Colonic mucosa (tissue), 4 donors: ENCODE measurements at regions not wholly inside any gene's neighbourhood (a gene's known extent, or its start where the extent isn't known, plus 50 kb on each side); places are given as distances from the start of the nearest gene placed in this dataset.

ENCODE experiments used
- DNase-seq: peaks from one replicate; pipeline ENCODE4 v3.0.0-alpha.2; 2020
- H3K27ac ChIP-seq: fragments of 200-600 bp; one replicate; pipeline ENCODE4 v1.8.0; 2021
- H3K27me3 ChIP-seq: fragments of 200-600 bp; one replicate; pipeline ENCODE4 v1.8.0; 2021
- H3K36me3 ChIP-seq: fragments of 200-600 bp; one replicate; pipeline ENCODE4 v1.8.0; 2021
- H3K4me1 ChIP-seq: fragments of 200-600 bp; one replicate; pipeline ENCODE4 v1.8.0; 2021; ENCODE audit warnings: mild to moderate bottlenecking
- H3K4me3 ChIP-seq: fragments of 200-600 bp; one replicate; pipeline ENCODE4 v1.8.0; 2021
- H3K9ac ChIP-seq, 2 donors: one replicate each; pipeline ENCODE4 v1.7.0; 2013; ENCODE audit warnings: control low read depth in 2 of 2, low read depth in 2 of 2, low read length in 2 of 2
- H3K9me3 ChIP-seq: fragments of 200-600 bp; one replicate; pipeline ENCODE4 v1.8.0; 2021
- intact Hi-C: fragments of 100-400 bp; cut with DNase I; formaldehyde crosslinking; loops from one replicate; pipeline ENCODE4 v1.14.1; 2022
- TF ChIP-seq, protein P1 (sequence below): fragments of 200-600 bp; IDR thresholded peaks from one replicate; pipeline ENCODE4 v1.8.0; 2022; ENCODE audit warnings: antibody characterized with exemption, mild to moderate bottlenecking
- donor health status: healthy.
- donor health status: DM: no; HTN: no; CAD: no.
- donor health status: DM: no; HTN: no; CAD: no.

DNA sequence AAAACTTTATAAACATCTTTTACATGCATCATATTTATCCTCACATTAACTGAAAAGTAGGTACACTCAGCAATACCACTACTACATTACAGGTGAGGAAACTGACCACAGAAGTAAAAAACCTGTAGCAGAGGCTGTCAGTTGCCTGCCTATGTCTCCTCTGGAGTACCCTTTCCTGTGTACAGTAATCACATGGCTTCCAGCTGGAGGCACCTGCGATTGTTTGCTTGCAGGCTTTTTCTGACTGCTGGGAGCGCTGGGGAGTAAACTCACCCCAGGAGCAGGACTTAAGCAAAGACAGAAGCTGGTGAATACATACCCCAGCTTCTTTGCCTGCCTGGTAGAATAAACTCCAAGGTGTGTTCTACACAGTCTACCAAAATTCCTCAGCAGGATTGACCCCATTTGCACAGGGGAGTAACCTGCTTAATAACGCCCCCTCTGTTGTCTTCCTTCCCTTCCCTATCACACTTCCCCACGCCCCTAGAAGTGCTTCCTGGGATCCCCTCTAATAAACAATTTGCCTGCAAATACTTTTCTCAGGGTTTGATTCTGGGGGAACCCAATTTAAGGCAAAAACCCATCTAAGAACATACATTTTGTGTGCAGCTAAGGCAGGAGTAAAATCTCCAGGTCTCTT is 138.9 kb downstream of the PTH2R start:
- intact Hi-C loops: no loop called here
- TF ChIP-seq, protein P1, sequence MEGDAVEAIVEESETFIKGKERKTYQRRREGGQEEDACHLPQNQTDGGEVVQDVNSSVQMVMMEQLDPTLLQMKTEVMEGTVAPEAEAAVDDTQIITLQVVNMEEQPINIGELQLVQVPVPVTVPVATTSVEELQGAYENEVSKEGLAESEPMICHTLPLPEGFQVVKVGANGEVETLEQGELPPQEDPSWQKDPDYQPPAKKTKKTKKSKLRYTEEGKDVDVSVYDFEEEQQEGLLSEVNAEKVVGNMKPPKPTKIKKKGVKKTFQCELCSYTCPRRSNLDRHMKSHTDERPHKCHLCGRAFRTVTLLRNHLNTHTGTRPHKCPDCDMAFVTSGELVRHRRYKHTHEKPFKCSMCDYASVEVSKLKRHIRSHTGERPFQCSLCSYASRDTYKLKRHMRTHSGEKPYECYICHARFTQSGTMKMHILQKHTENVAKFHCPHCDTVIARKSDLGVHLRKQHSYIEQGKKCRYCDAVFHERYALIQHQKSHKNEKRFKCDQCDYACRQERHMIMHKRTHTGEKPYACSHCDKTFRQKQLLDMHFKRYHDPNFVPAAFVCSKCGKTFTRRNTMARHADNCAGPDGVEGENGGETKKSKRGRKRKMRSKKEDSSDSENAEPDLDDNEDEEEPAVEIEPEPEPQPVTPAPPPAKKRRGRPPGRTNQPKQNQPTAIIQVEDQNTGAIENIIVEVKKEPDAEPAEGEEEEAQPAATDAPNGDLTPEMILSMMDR: no peak
- Histone ChIP-seq H3K9me3 (no peaks in the 10 kb centered on the region), H3K27ac (no peak overlapping the region), H3K4me1 (no peaks in the 10 kb centered on the region), H3K36me3 (no peaks in the 10 kb centered on the region), H3K9ac (no peak overlapping the region), H3K4me3 (no peak overlapping the region), H3K27me3 (no peaks in the 10 kb centered on the region)
- DNase-seq: peak; percentile 43

DNA sequence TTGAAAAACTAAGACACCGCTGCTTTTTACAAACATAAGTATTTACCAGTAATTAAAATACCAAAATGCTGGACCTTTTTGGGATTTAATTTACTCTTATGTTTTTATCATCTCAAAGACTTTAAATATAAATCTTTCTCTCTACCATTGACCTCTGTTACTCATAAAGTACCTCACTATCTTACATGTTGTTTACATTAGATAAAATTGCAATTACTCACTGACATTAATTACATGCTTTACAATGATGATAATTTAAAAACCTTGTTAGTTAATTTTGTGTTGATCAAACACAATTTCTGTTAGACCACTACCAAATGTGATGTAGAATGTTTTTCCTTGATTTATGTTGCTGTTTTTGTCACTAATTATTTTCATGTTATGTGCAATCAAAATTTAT is 139.5 kb downstream of the PTH2R start:
- no peak overlapping the region for H3K27ac ChIP-seq
- H3K4me3 ChIP-seq: no peak overlapping the region
- H3K36me3 ChIP-seq: no peaks in the 10 kb centered on the region
- H3K9me3 ChIP-seq: no peaks in the 10 kb centered on the region
- TF ChIP-seq, protein P1: no peak
- no peak for DNase-seq
- no peaks in the 10 kb centered on the region for H3K4me1 ChIP-seq
- H3K27me3 ChIP-seq: no peaks in the 10 kb centered on the region
- H3K9ac ChIP-seq: no peak overlapping the region
- intact Hi-C loops: no loop called here

DNA sequence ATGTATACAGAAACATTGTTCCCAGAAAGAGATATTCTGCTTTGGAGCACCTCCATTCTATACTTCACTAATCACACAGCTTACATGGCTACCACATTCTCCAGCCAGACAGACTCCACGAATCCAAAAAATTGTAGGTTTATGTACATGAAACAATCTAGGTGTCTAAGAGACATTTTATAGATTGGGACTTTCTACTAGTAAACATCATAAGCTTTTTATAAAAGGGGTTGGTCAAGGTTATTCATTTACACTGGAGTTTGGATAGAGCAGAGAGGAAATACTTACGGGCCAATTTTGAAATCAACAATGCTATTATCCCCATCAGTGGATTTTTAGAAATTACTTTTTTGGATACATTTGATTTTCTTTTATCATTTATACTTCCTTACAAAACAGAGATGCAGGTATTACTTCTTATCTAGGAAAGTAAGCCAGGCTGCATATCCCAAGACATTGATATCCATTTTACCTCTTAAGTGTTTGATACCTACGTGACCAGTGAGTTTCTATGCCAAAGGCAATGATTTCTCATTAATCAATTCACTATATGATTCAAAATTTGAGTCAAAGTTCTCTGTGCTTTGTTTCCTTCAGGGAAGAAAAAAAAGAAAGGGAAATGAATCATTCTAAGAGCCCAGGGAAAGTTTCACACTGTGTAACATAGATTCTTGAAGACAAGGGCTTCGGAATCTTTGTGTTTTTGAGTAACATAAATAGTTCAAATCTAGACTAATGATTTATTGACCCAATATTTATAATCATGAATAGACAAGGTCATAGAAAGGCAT is 140.5 kb downstream of the PTH2R start:
- no peak for DNase-seq
- no peaks in the 10 kb centered on the region for H3K27me3 ChIP-seq
- intact Hi-C loops: no loop called here
- H3K9me3 ChIP-seq: no peaks in the 10 kb centered on the region
- no peak overlapping the region for H3K9ac ChIP-seq
- no peaks in the 10 kb centered on the region for H3K36me3 ChIP-seq
- no peak overlapping the region for H3K27ac ChIP-seq
- TF ChIP-seq, protein P1: no peak
- no peaks in the 10 kb centered on the region for H3K4me1 ChIP-seq
- no peak overlapping the region for H3K4me3 ChIP-seq

DNA sequence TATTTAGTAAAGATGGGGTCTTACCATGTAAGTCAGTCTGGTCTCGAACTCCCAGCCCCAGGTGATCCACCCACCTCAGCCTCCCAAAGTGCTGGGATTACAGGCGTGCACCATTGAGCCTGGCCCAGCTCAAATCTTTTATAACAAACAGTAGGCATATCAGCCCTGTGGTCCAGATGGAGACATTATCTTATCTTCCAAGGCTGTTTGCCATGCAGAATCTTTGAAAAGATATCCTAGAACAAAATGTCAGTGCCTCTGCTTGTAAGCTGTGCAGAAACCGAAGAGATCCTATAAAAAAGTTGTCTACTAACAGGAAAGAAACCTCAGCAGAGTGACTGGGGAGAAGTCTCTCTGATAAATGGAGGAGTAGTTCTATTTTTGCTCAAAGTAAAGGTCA is 142.1 kb downstream of the PTH2R start:
- no peaks in the 10 kb centered on the region for H3K4me1 ChIP-seq
- TF ChIP-seq, protein P1: no peak
- H3K9me3 ChIP-seq: no peaks in the 10 kb centered on the region
- intact Hi-C loops: no loop called here
- no peak for DNase-seq
- H3K36me3 ChIP-seq: no peaks in the 10 kb centered on the region
- no peak overlapping the region for H3K27ac ChIP-seq
- no peak overlapping the region for H3K9ac ChIP-seq
- no peaks in the 10 kb centered on the region for H3K27me3 ChIP-seq
- H3K4me3 ChIP-seq: no peak overlapping the region

DNA sequence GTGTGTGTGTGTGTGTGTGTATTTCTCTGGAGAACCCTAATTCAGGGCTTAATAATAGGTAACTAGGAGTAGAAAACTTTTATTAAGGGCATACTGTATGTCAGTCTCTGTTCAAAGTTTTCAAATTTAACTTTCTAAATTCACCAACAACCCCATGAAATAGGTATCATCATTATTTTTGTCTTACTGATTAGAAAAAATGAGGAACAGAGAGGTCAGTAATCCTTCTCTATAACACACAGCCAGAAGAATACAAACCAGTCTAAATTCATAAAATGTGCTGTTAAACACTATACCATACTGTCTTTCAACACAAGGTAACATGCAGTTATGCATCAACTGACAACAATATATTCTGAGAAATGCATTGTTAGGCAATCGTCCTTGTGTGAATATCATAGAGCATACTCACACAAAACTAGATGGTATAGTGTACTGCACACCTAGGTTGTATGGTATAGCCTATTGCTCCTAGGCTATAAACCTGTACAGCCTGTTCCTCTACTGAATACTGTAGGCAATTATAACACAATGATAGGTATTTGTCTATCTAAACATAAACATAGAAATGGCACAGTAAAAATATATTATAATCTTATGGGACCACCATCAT is 143.1 kb downstream of the PTH2R start:
- intact Hi-C loops: no loop called here
- Histone ChIP-seq H3K27ac (no peak overlapping the region), H3K4me1 (no peaks in the 10 kb centered on the region), H3K9ac (no peak overlapping the region), H3K9me3 (no peaks in the 10 kb centered on the region), H3K4me3 (no peak overlapping the region), H3K36me3 (no peaks in the 10 kb centered on the region), H3K27me3 (no peaks in the 10 kb centered on the region)
- no peak for DNase-seq
- TF ChIP-seq, protein P1: no peak
